GM21528 (cell line): ENCODE measurements at regions not wholly inside any gene's neighbourhood (a gene's known extent, or its start where the extent isn't known, plus 50 kb on each side); places are given as distances from the start of the nearest gene placed in this dataset.

Source experiments
- ATAC-seq: cut with Tn5 transposase; IDR thresholded peaks from one replicate; pipeline ENCODE4 v1.9.1; 2021; ENCODE audit warnings: mild to moderate bottlenecking, moderate library complexity; ENCODE audit not compliant: unreplicated experiment, low FRiP score

GRCh38 chr15:98567951-98568350 lies 80.4 kb upstream of the IGF1R start:
- ATAC-seq = no peak

- no peak for ATAC-seq
Measured at GRCh38 chr15:98568382-98569017, 79.8 kb upstream of the IGF1R start.

- ATAC-seq = no peak
Measured at GRCh38 chr15:98570119-98570518, 78.2 kb upstream of the IGF1R start.

GRCh38 chr15:98580572-98580971 lies 67.8 kb upstream of the IGF1R start:
- ATAC-seq = no peak

GRCh38 chr15:98581715-98582114 lies 66.6 kb upstream of the IGF1R start:
- no peak for ATAC-seq

GRCh38 chr15:98582900-98583554 lies 65.3 kb upstream of the IGF1R start:
- ATAC-seq = no peak

- ATAC-seq = no peak
Measured at GRCh38 chr15:98583771-98584430, 64.4 kb upstream of the IGF1R start.

- ATAC-seq = no peak
Measured at GRCh38 chr15:98586066-98586465, 62.3 kb upstream of the IGF1R start.

- ATAC-seq = no peak
Measured at GRCh38 chr15:98592136-98592535, 56.2 kb upstream of the IGF1R start.

- ATAC-seq = no peak
Measured at GRCh38 chr15:98596131-98596530, 52.2 kb upstream of the IGF1R start.

- ATAC-seq = no peak
Measured at GRCh38 chr15:98596885-98597392, 51.4 kb upstream of the IGF1R start.

GRCh38 chr15:98597666-98598065 lies 50.7 kb upstream of the IGF1R start:
- no peak for ATAC-seq
